HEK293 (cell line): ENCODE measurements at regions not wholly inside any gene's neighbourhood (a gene's known extent, or its start where the extent isn't known, plus 50 kb on each side); places are given as distances from the start of the nearest gene placed in this dataset.

ENCODE experiments used
- CTCF ChIA-PET: fragments of 350-600 bp; formaldehyde crosslinking; extraction: SDS; loops from one replicate; lab custom pipeline; 2021; ENCODE audit warnings: antibody characterized with exemption; lab: Yijun Ruan, JAX
- POLR2A ChIA-PET: fragments of 300-600 bp; formaldehyde crosslinking; extraction: SDS; loops from one replicate; lab custom pipeline; 2020; ENCODE audit warnings: antibody characterized with exemption, inconsistent platforms; lab: Yijun Ruan, JAX
- H3K27ac ChIP-seq: fragments of 200-500 bp; sonication (Bioruptor generic); 2 replicates; pipeline ENCODE4 v1.5.1; 2014; ENCODE audit warnings: low read depth, low read length, control low read depth, inconsistent platforms; ENCODE audit errors: extremely low read depth
- H3K36me3 ChIP-seq, 2 experiments: fragments of 200-500 bp in 1 of 2; sonication (Bioruptor generic) in 1 of 2; 1 replicate in 1 of 2; 2 replicates in 1 of 2; pipeline ENCODE4 v1.5.1; 2014 to 2017; ENCODE audit warnings: inconsistent platforms in 2 of 2, low read length in 2 of 2; ENCODE audit not compliant: control insufficient read depth in 2 of 2, insufficient read depth in 1 of 2
- H3K4me1 ChIP-seq: fragments of 200-500 bp; sonication (Bioruptor generic); 2 replicates; pipeline ENCODE4 v1.5.1; 2014; ENCODE audit warnings: mild to moderate bottlenecking, low read length, inconsistent platforms; ENCODE audit not compliant: control insufficient read depth, insufficient read depth
- H3K4me3 ChIP-seq: 2 replicates; pipeline ENCODE4 v1.5.1; 2011; ENCODE audit warnings: low read depth, mild to moderate bottlenecking, control low read depth, low read length, moderate library complexity
- H3K9me3 ChIP-seq: fragments of 200-500 bp; sonication (Bioruptor generic); 2 replicates; pipeline ENCODE4 v1.5.1; 2014; ENCODE audit warnings: low read depth, low read length, inconsistent platforms; ENCODE audit not compliant: control insufficient read depth, insufficient read depth
- AEBP2 ChIP-seq: fragments of 450-650 bp; formaldehyde crosslinking; IDR thresholded peaks from 2 replicates; pipeline ENCODE4 v1.5.1; 2016; ENCODE audit warnings: missing biosample characterization, missing genetic modification characterization, borderline replicate concordance
- BCL11A ChIP-seq: fragments of 450-650 bp; formaldehyde crosslinking; IDR thresholded peaks from 2 replicates; pipeline ENCODE4 v1.5.1; 2016; ENCODE audit warnings: low read depth, missing biosample characterization, missing genetic modification characterization
- IKZF3 ChIP-seq: fragments of 450-650 bp; IDR thresholded peaks from 2 replicates; pipeline ENCODE4 v1.5.0; 2018; ENCODE audit warnings: missing biosample characterization, mild to moderate bottlenecking, missing genetic modification characterization, moderate library complexity
- KLF10 ChIP-seq: fragments of 450-650 bp; IDR thresholded peaks from 2 replicates; pipeline ENCODE4 v1.5.1; 2018; ENCODE audit warnings: missing biosample characterization, mild to moderate bottlenecking, missing genetic modification characterization
- RBAK ChIP-seq: fragments of 450-650 bp; formaldehyde crosslinking; IDR thresholded peaks from 2 replicates; pipeline ENCODE4 v1.5.1; 2016; ENCODE audit warnings: missing biosample characterization, missing genetic modification characterization
- REPIN1 ChIP-seq: fragments of 450-650 bp; formaldehyde crosslinking; IDR thresholded peaks from 2 replicates; pipeline ENCODE4 v1.5.1; 2017; ENCODE audit warnings: missing biosample characterization, missing genetic modification characterization, low read depth
- SP7 ChIP-seq: fragments of 450-650 bp; formaldehyde crosslinking; IDR thresholded peaks from 2 replicates; pipeline ENCODE4 v1.5.1; 2016; ENCODE audit warnings: missing biosample characterization, missing genetic modification characterization
- ZBTB48 ChIP-seq: fragments of 450-650 bp; formaldehyde crosslinking; IDR thresholded peaks from 2 replicates; pipeline ENCODE4 v1.5.1; 2016; ENCODE audit warnings: missing biosample characterization, missing genetic modification characterization
- ZBTB7A ChIP-seq: fragments of 450-650 bp; formaldehyde crosslinking; IDR thresholded peaks from 2 replicates; pipeline ENCODE4 v1.5.1; 2016; ENCODE audit warnings: low read depth, missing biosample characterization, missing genetic modification characterization
- ZNF112 ChIP-seq: fragments of 450-650 bp; formaldehyde crosslinking; IDR thresholded peaks from 2 replicates; pipeline ENCODE4 v1.5.0; 2017; ENCODE audit warnings: missing biosample characterization, missing genetic modification characterization
- ZNF132 ChIP-seq: fragments of 450-650 bp; formaldehyde crosslinking; IDR thresholded peaks from 2 replicates; pipeline ENCODE4 v1.5.1; 2017; ENCODE audit warnings: missing biosample characterization, missing genetic modification characterization, borderline replicate concordance
- ZNF138 ChIP-seq: fragments of 450-650 bp; formaldehyde crosslinking; IDR thresholded peaks from 2 replicates; pipeline ENCODE4 v1.5.1; 2016; ENCODE audit warnings: missing biosample characterization, missing genetic modification characterization, borderline replicate concordance
- ZNF16 ChIP-seq: fragments of 450-650 bp; formaldehyde crosslinking; IDR thresholded peaks from 2 replicates; pipeline ENCODE4 v1.5.1; 2016; ENCODE audit warnings: low read depth, missing biosample characterization, missing genetic modification characterization
- ZNF175 ChIP-seq: fragments of 450-650 bp; formaldehyde crosslinking; IDR thresholded peaks from 2 replicates; pipeline ENCODE4 v1.5.1; 2016; ENCODE audit warnings: missing biosample characterization, missing genetic modification characterization
- ZNF214 ChIP-seq: fragments of 450-650 bp; formaldehyde crosslinking; IDR thresholded peaks from 2 replicates; pipeline ENCODE4 v1.5.1; 2017; ENCODE audit warnings: missing biosample characterization, mild to moderate bottlenecking, missing genetic modification characterization, borderline replicate concordance
- ZNF248 ChIP-seq: fragments of 450-650 bp; formaldehyde crosslinking; IDR thresholded peaks from 2 replicates; pipeline ENCODE4 v1.5.1; 2017; ENCODE audit warnings: missing biosample characterization, missing genetic modification characterization
- ZNF335 ChIP-seq: fragments of 450-650 bp; formaldehyde crosslinking; conservative IDR thresholded peaks from 2 replicates; pipeline ENCODE4 v1.5.1; 2016; ENCODE audit warnings: missing biosample characterization, missing genetic modification characterization
- ZNF48 ChIP-seq: fragments of 450-650 bp; formaldehyde crosslinking; IDR thresholded peaks from 2 replicates; pipeline ENCODE4 v1.5.1; 2016; ENCODE audit warnings: missing biosample characterization, missing genetic modification characterization
- ZNF510 ChIP-seq: fragments of 450-650 bp; formaldehyde crosslinking; IDR thresholded peaks from 2 replicates; pipeline ENCODE4 v1.5.1; 2018; ENCODE audit warnings: mild to moderate bottlenecking, missing genetic modification characterization, missing biosample characterization; ENCODE audit not compliant: insufficient replicate concordance
- ZNF621 ChIP-seq: fragments of 450-650 bp; formaldehyde crosslinking; IDR thresholded peaks from 2 replicates; pipeline ENCODE4 v1.5.1; 2017; ENCODE audit warnings: missing biosample characterization, missing genetic modification characterization
- ZSCAN23 ChIP-seq: fragments of 450-650 bp; formaldehyde crosslinking; IDR thresholded peaks from 2 replicates; pipeline ENCODE4 v1.5.1; 2016; ENCODE audit warnings: missing biosample characterization, missing genetic modification characterization
- ZSCAN30 ChIP-seq: fragments of 450-650 bp; IDR thresholded peaks from 2 replicates; pipeline ENCODE4 v1.5.1; 2018; ENCODE audit warnings: missing biosample characterization, mild to moderate bottlenecking, missing genetic modification characterization, moderate library complexity

DNA sequence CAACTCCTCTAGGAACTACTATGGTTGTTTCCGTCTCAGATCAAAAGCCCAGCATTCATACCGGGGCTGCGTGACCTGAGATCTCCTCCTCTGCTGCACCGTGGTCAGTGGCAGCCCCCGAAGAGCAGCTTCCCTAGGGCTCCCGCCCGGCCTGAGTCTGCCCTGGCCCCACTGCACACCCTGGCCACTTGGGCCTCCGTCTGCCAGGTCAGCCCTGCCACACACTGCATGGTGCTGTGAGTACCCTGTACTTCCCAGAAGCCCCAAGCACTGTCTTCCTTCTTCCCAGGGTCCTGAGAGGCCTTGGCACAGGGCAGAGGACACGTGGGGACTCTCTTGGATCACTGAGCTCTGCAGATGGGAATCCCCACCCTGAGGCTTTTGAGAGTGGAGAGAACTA is 81.5 kb upstream of the GPC1 start:
- CTCF ChIA-PET, result no interaction called here
- H3K4me1 ChIP-seq, result no peaks in the 10 kb centered on the region
- no peaks in the 10 kb centered on the region for H3K9me3 ChIP-seq

GRCh38 chr2:240355001-240355891 is 80.2 kb upstream of the GPC1 start:
- ChIA-PET POLR2A (no interaction called here), CTCF (no interaction called here)
- no peak overlapping the region for H3K4me3 ChIP-seq
- no peak overlapping the region for H3K27ac ChIP-seq
- TF ChIP-seq ZNF335 (tag by site-specific recombination), result no peak
- H3K4me1 ChIP-seq, result no peaks in the 10 kb centered on the region
- no peaks in the 10 kb centered on the region; the same call in 1 of the 2 replicates for H3K9me3 ChIP-seq
- H3K36me3 ChIP-seq, result no peaks in the 10 kb centered on the region

More for the DNA sequence above, 81.5 kb upstream of the GPC1 start:
- TF ChIP-seq ZNF16 (tag by site-specific recombination), result no peak
- TF ChIP-seq ZBTB48, result no peak
- no peak for TF ChIP-seq ZNF48
- TF ChIP-seq RBAK, result no peak
- TF ChIP-seq ZNF138 (tag by site-specific recombination), result no peak
- H3K4me3 ChIP-seq, result no peak overlapping the region
- H3K27ac ChIP-seq, result no peak overlapping the region
- H3K36me3 ChIP-seq, result no peaks in the 10 kb centered on the region
- POLR2A ChIA-PET, result no interaction called here

GRCh38 chr2:240355962-240356361 is 79.5 kb upstream of the GPC1 start:
- CTCF ChIA-PET, result interaction anchor here (1.2 kb wide), 1 partner anchor 118 kb away, joined by 3 read pairs; no protein-coding TSS in a partner anchor
- POLR2A ChIA-PET, result no interaction called here
- H3K36me3 ChIP-seq, result no peaks in the 10 kb centered on the region
- no peaks in the 10 kb centered on the region; the same call in 1 of the 2 replicates for H3K9me3 ChIP-seq
- no peak overlapping the region for H3K27ac ChIP-seq
- TF ChIP-seq ZNF112 (tag by site-specific recombination), result no peak
- TF ChIP-seq ZNF175 (tag by site-specific recombination), result no peak
- TF ChIP-seq ZNF510, result no peak
- TF ChIP-seq ZBTB7A (tag by site-specific recombination), result no peak
- TF ChIP-seq IKZF3, result no peak
- no peak for TF ChIP-seq ZNF248 (tag by site-specific recombination)
- no peak for TF ChIP-seq ZNF214 (tag by site-specific recombination)
- TF ChIP-seq KLF10 (tag by site-specific recombination), result no peak
- no peak overlapping the region for H3K4me3 ChIP-seq
- H3K4me1 ChIP-seq, result no peaks in the 10 kb centered on the region

DNA sequence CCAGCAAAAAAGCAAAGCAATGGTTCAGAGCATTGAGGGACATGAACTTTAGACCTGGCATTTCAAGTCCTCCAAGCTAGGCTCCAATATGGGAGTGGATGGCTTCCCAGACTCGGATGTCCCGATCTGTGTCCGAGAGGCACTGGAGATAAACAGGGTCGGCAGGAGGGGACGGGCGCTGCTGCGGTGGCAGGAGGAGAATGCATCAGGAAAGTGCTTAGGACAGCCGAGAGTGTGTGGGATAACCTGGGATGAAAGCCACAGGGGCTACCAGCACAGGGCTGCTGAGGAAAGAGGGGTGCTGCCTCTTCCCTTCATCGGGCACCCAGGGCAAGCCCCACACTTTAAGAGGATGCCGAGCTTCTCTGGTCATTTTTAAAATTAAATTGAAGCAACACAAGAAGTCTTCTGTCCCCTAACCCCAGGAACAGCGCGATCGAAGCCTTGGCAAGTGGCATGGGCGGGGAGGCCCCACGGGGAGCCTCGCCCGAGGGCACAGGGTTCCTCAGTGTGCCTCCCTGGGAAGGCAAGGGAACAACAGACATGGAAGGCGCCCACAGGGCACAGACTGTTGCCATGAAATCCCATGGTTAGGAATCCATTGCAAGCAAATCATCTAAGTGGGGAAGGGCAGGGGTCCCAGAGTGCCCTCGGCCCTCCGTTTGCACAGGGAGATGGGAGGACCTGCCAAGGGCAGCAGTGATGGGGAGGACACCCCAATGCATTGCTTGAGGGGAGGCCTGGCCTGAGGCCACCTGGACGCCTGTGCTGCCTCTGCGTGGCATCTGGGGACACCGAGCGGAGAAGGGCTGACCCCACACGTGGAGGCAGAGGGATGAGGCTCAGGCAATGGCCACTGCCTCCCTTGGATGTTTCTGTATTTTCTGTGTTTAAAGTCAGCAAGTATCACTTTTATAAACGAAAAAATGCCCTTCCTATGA is 78.5 kb upstream of the GPC1 start:
- no peak overlapping the region for H3K4me3 ChIP-seq
- CTCF ChIA-PET, result interaction anchor here (1.2 kb wide), 1 partner anchor 117 kb away, joined by 3 read pairs; no protein-coding TSS in a partner anchor
- no peaks in the 10 kb centered on the region for H3K36me3 ChIP-seq
- H3K4me1 ChIP-seq, result no peaks in the 10 kb centered on the region
- TF ChIP-seq ZNF621, result no peak
- TF ChIP-seq AEBP2 (tag by site-specific recombination), result no peak
- no peak for TF ChIP-seq REPIN1 (tag by site-specific recombination)
- no peak for TF ChIP-seq BCL11A (tag by site-specific recombination)
- no peak for TF ChIP-seq ZSCAN23 (tag by site-specific recombination)
- TF ChIP-seq ZSCAN30, result no peak
- no peak for TF ChIP-seq SP7 (tag by site-specific recombination)
- TF ChIP-seq ZNF132 (tag by site-specific recombination), result no peak
- TF ChIP-seq, all 188 proteins: peak for 0
- POLR2A ChIA-PET, result no interaction called here
- H3K9me3 ChIP-seq, result no peaks in the 10 kb centered on the region; the same call in 1 of the 2 replicates
- no peak overlapping the region for H3K27ac ChIP-seq
